C4-2B (cell line): ENCODE measurements at regions not wholly inside any gene's neighbourhood (a gene's known extent, or its start where the extent isn't known, plus 50 kb on each side); places are given as distances from the start of the nearest gene placed in this dataset.

ENCODE experiments used
- CTCF ChIP-seq: fragments of 450-650 bp; conservative IDR thresholded peaks from 2 replicates; pipeline ENCODE4 v1.5.1; 2017; ENCODE audit warnings: mild to moderate bottlenecking
- ZFX ChIP-seq: fragments of 450-650 bp; IDR thresholded peaks from 2 replicates; pipeline ENCODE4 v1.6.1; 2017

DNA sequence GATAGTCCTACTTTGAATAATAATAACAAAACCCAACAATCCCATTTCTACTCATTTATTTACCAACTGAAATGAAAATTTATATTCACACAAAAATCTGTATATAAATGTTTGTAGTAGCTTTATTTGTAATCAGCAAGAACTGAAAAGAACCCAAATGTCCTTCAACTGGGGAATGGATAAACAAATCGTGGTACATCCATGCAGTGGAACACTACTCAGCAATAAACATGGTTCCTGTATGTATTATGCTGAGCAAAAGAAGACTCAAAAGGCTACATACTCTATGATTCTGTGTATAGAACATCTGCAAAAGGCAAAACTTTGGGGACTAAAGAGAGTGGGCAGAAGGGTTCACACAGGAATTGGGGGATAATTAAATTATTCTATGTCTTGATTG lies 136.1 kb upstream of the HAND1 start:
- TF ChIP-seq CTCF, result no peak
- no peak for TF ChIP-seq ZFX
